GM19043 (cell line): ENCODE measurements at regions not wholly inside any gene's neighbourhood (a gene's known extent, or its start where the extent isn't known, plus 50 kb on each side); places are given as distances from the start of the nearest gene placed in this dataset.

ENCODE experiments used
- ATAC-seq: cut with Tn5 transposase; IDR thresholded peaks from one replicate; pipeline ENCODE4 v1.9.1; 2021; ENCODE audit warnings: low read depth; ENCODE audit not compliant: unreplicated experiment

GRCh38 chr11:29959488-29959887 is 57.3 kb downstream of the KCNA4 start:
- ATAC-seq: no peak

GRCh38 chr11:29957431-29957830 is 59.4 kb downstream of the KCNA4 start:
- no peak for ATAC-seq

- ATAC-seq: no peak
These were observed 60.7 kb downstream of the KCNA4 start for GRCh38 chr11:29956076-29956556.

GRCh38 chr11:29943347-29943746 is 73.5 kb downstream of the KCNA4 start:
- ATAC-seq: no peak

GRCh38 chr11:29937526-29937925 is 79.3 kb downstream of the KCNA4 start:
- ATAC-seq: no peak

- ATAC-seq: no peak
These were observed 82.7 kb downstream of the KCNA4 start for GRCh38 chr11:29934115-29934638.

GRCh38 chr11:29916040-29916439 is 100.8 kb downstream of the KCNA4 start:
- ATAC-seq: no peak

- no peak for ATAC-seq
These were observed 102.5 kb downstream of the KCNA4 start for GRCh38 chr11:29914203-29914930.

- ATAC-seq: no peak
These were observed 103.5 kb downstream of the KCNA4 start for GRCh38 chr11:29913352-29913751.

GRCh38 chr11:29900382-29900781 is 116.4 kb downstream of the KCNA4 start:
- no peak for ATAC-seq

- ATAC-seq: no peak
These were observed 137.3 kb downstream of the KCNA4 start for GRCh38 chr11:29879560-29879959.

GRCh38 chr11:29876192-29876591 is 140.6 kb downstream of the KCNA4 start:
- ATAC-seq: no peak

- no peak for ATAC-seq
These were observed 169.6 kb downstream of the KCNA4 start for GRCh38 chr11:29847219-29847618.

GRCh38 chr11:29844701-29845379 is 172.0 kb downstream of the KCNA4 start:
- ATAC-seq: no peak

GRCh38 chr11:29844031-29844430 is 172.8 kb downstream of the KCNA4 start:
- no peak for ATAC-seq

GRCh38 chr11:29842061-29842460 is 174.8 kb downstream of the KCNA4 start:
- ATAC-seq: no peak

- no peak for ATAC-seq
These were observed 190.0 kb downstream of the KCNA4 start for GRCh38 chr11:29826878-29827277.

GRCh38 chr11:29816359-29816758 is 200.5 kb downstream of the KCNA4 start:
- no peak for ATAC-seq

- ATAC-seq: no peak
These were observed 207.7 kb downstream of the KCNA4 start for GRCh38 chr11:29809121-29809520.

GRCh38 chr11:29802522-29802921 is 214.3 kb downstream of the KCNA4 start:
- ATAC-seq: no peak

- no peak for ATAC-seq
These were observed 215.3 kb downstream of the KCNA4 start for GRCh38 chr11:29801561-29801960.

- ATAC-seq: no peak
These were observed 230.7 kb downstream of the KCNA4 start for GRCh38 chr11:29786092-29786491.
